ENCODE measurements at regions not wholly inside any gene's neighbourhood (a gene's known extent, or its start where the extent isn't known, plus 50 kb on each side); places are given as distances from the start of the nearest gene placed in this dataset.

- TF ChIP-seq CTCF (IDR thresholded peaks at IDR 0.05; ENCODE audit: extremely low read depth, low read depth, low read length): no peak
- H3K4me1 ChIP-seq (ENCODE audit: insufficient read depth, low read length): no peaks in the 10 kb centered on the region
- H3K4me2 ChIP-seq (ENCODE audit: insufficient read depth, low read length): no peak overlapping the region
- H3K27me3 ChIP-seq (ENCODE audit: insufficient read depth, low read length): no peaks in the 10 kb centered on the region
- H3K36me3 ChIP-seq (ENCODE audit: insufficient read depth, low read length): no peaks in the 10 kb centered on the region
- no peaks in the 10 kb centered on the region for H4K20me1 ChIP-seq (ENCODE audit: insufficient read depth, low read length)
- peak; percentile 74 for DNase-seq (ENCODE audit: insufficient read length, low spot score, missing footprints)
- no peak overlapping the region for H3K4me3 ChIP-seq (ENCODE audit: insufficient read depth, low read length)
- H2AFZ ChIP-seq (ENCODE audit: low read length): no peak overlapping the region
- no peak overlapping the region for H3K27ac ChIP-seq (ENCODE audit: low read depth, low read length)
- H3K79me2 ChIP-seq (ENCODE audit: insufficient read depth, low read length): no peaks in the 10 kb centered on the region
- no peaks in the 10 kb centered on the region for H3K9me3 ChIP-seq (ENCODE audit: low read depth, low read length)
These were observed 182.0 kb upstream of the C1orf174 start for GRCh38 chr1:4081806-4082711.

- no peak for TF ChIP-seq CTCF (IDR thresholded peaks at IDR 0.05; ENCODE audit: extremely low read depth, low read depth, low read length)
- H3K27me3 ChIP-seq (ENCODE audit: insufficient read depth, low read length): no peaks in the 10 kb centered on the region
- H3K4me1 ChIP-seq (ENCODE audit: insufficient read depth, low read length): no peaks in the 10 kb centered on the region
- DNase-seq (ENCODE audit: insufficient read length, low spot score, missing footprints): peak; percentile 80
- no peak overlapping the region for H2AFZ ChIP-seq (ENCODE audit: low read length)
- H3K4me3 ChIP-seq (ENCODE audit: insufficient read depth, low read length): no peak overlapping the region
- H3K27ac ChIP-seq (ENCODE audit: low read depth, low read length): no peak overlapping the region
- H3K4me2 ChIP-seq (ENCODE audit: insufficient read depth, low read length): no peak overlapping the region
- no peaks in the 10 kb centered on the region for H3K9me3 ChIP-seq (ENCODE audit: low read depth, low read length)
- H4K20me1 ChIP-seq (ENCODE audit: insufficient read depth, low read length): no peaks in the 10 kb centered on the region
- H3K79me2 ChIP-seq (ENCODE audit: insufficient read depth, low read length): no peaks in the 10 kb centered on the region
- H3K36me3 ChIP-seq (ENCODE audit: insufficient read depth, low read length): no peaks in the 10 kb centered on the region
These were observed 183.4 kb upstream of the C1orf174 start for GRCh38 chr1:4083231-4084047.

GRCh38 chr1:4084048-4084431, 184.0 kb upstream of the C1orf174 start:
- Histone ChIP-seq H3K36me3 (ENCODE audit: insufficient read depth, low read length) (no peaks in the 10 kb centered on the region), H3K27me3 (ENCODE audit: insufficient read depth, low read length) (no peaks in the 10 kb centered on the region), H3K4me1 (ENCODE audit: insufficient read depth, low read length) (no peaks in the 10 kb centered on the region), H4K20me1 (ENCODE audit: insufficient read depth, low read length) (no peaks in the 10 kb centered on the region), H3K79me2 (ENCODE audit: insufficient read depth, low read length) (no peaks in the 10 kb centered on the region), H3K9me3 (ENCODE audit: low read depth, low read length) (no peaks in the 10 kb centered on the region), H3K4me2 (ENCODE audit: insufficient read depth, low read length) (no peak overlapping the region), H3K27ac (ENCODE audit: low read depth, low read length) (no peak overlapping the region), H2AFZ (ENCODE audit: low read length) (no peak overlapping the region), H3K4me3 (ENCODE audit: insufficient read depth, low read length) (no peak overlapping the region)
- peak; percentile 36 for DNase-seq (ENCODE audit: insufficient read length, low spot score, missing footprints)
- no peak for TF ChIP-seq CTCF (IDR thresholded peaks at IDR 0.05; ENCODE audit: extremely low read depth, low read depth, low read length)

GRCh38 chr1:4084446-4084845, 184.4 kb upstream of the C1orf174 start:
- no peak overlapping the region for H3K27ac ChIP-seq (ENCODE audit: low read depth, low read length)
- DNase-seq (ENCODE audit: insufficient read length, low spot score, missing footprints): peak; percentile 68
- H3K4me2 ChIP-seq (ENCODE audit: insufficient read depth, low read length): no peak overlapping the region
- H4K20me1 ChIP-seq (ENCODE audit: insufficient read depth, low read length): no peaks in the 10 kb centered on the region
- H3K9me3 ChIP-seq (ENCODE audit: low read depth, low read length): no peaks in the 10 kb centered on the region
- H3K36me3 ChIP-seq (ENCODE audit: insufficient read depth, low read length): no peaks in the 10 kb centered on the region
- H2AFZ ChIP-seq (ENCODE audit: low read length): no peak overlapping the region
- H3K4me3 ChIP-seq (ENCODE audit: insufficient read depth, low read length): no peak overlapping the region
- no peak for TF ChIP-seq CTCF (IDR thresholded peaks at IDR 0.05; ENCODE audit: extremely low read depth, low read depth, low read length)
- H3K4me1 ChIP-seq (ENCODE audit: insufficient read depth, low read length): no peaks in the 10 kb centered on the region
- no peaks in the 10 kb centered on the region for H3K27me3 ChIP-seq (ENCODE audit: insufficient read depth, low read length)
- H3K79me2 ChIP-seq (ENCODE audit: insufficient read depth, low read length): no peaks in the 10 kb centered on the region

All from osteoblast (primary cell).